Eye (tissue), 1 donor: ENCODE measurements at regions not wholly inside any gene's neighbourhood (a gene's known extent, or its start where the extent isn't known, plus 50 kb on each side); places are given as distances from the start of the nearest gene placed in this dataset.

ENCODE experiments used
- DNase-seq: peaks from one replicate; pipeline ENCODE4 v3.0.0-alpha.2; 2015

GRCh38 chr13:47603365-47603764 lies 397.7 kb downstream of the SUCLA2 start:
- no peak for DNase-seq

GRCh38 chr13:47598340-47598911 lies 402.6 kb downstream of the SUCLA2 start:
- DNase-seq: no peak

- DNase-seq: no peak
Observed at GRCh38 chr13:47594833-47595232, 406.2 kb downstream of the SUCLA2 start.

- no peak for DNase-seq
Observed at GRCh38 chr13:47592256-47592655, 408.8 kb downstream of the SUCLA2 start.

GRCh38 chr13:47588676-47589075 lies 412.4 kb downstream of the SUCLA2 start:
- no peak for DNase-seq

- DNase-seq: no peak
Observed at GRCh38 chr13:47572375-47572774, 428.7 kb downstream of the SUCLA2 start.

- no peak for DNase-seq
Observed at GRCh38 chr13:47564041-47564440, 437.0 kb downstream of the SUCLA2 start.

GRCh38 chr13:47556703-47557102 lies 444.4 kb downstream of the SUCLA2 start:
- no peak for DNase-seq

GRCh38 chr13:47555235-47555634 lies 445.8 kb downstream of the SUCLA2 start:
- DNase-seq: no peak

GRCh38 chr13:47553329-47553977 lies 447.6 kb downstream of the SUCLA2 start:
- DNase-seq: no peak

GRCh38 chr13:47549219-47549752 lies 451.8 kb downstream of the SUCLA2 start:
- DNase-seq: no peak

GRCh38 chr13:47548294-47548840 lies 452.7 kb downstream of the SUCLA2 start:
- DNase-seq: no peak

GRCh38 chr13:47546391-47547225 lies 454.5 kb downstream of the SUCLA2 start:
- no peak for DNase-seq

GRCh38 chr13:47545201-47546024 lies 455.7 kb downstream of the SUCLA2 start:
- no peak for DNase-seq

GRCh38 chr13:47539317-47539716 lies 461.8 kb downstream of the SUCLA2 start:
- no peak for DNase-seq

- DNase-seq: no peak
Observed at GRCh38 chr13:47523771-47524170, 477.3 kb downstream of the SUCLA2 start.

- DNase-seq: no peak
Observed at GRCh38 chr13:47521890-47522487, 479.1 kb downstream of the SUCLA2 start.

GRCh38 chr13:47519626-47520025 lies 481.4 kb downstream of the SUCLA2 start:
- DNase-seq: no peak

GRCh38 chr13:47518530-47518929 lies 482.5 kb downstream of the SUCLA2 start:
- DNase-seq: no peak

- DNase-seq: no peak
Observed at GRCh38 chr13:47511647-47512046, 489.4 kb downstream of the SUCLA2 start.

- DNase-seq: no peak
Observed at GRCh38 chr13:47508527-47509228, 492.4 kb downstream of the SUCLA2 start.
